Activated CD8-positive, alpha-beta T cell treated with anti-CD3 and anti-CD28 coated beads for 36 hours (primary cell): ENCODE measurements at regions not wholly inside any gene's neighbourhood (a gene's known extent, or its start where the extent isn't known, plus 50 kb on each side); places are given as distances from the start of the nearest gene placed in this dataset.

ENCODE experiments used
- ATAC-seq: fragments of 200-7000 bp; cut with Tn5 transposase; one replicate; pipeline ENCODE4 v1.10.0; 2021; ENCODE audit warnings: mild to moderate bottlenecking, moderate library complexity
- CTCF ChIA-PET: fragments of 350-600 bp; sonication (Branson Sonifier 250); formaldehyde crosslinking; loops from one replicate; lab custom pipeline; 2021; ENCODE audit warnings: antibody characterized with exemption; lab: Charles Lee
- POLR2A ChIA-PET: fragments of 350-600 bp; sonication (Branson Sonifier 250); formaldehyde crosslinking; loops from one replicate; lab custom pipeline; 2021; ENCODE audit warnings: antibody characterized with exemption; lab: Charles Lee
- DNase-seq: peaks from one replicate; pipeline ENCODE4 v3.0.0-alpha.2; 2020
- H3K27ac Mint-ChIP-seq: one replicate; pipeline ENCODE4 v1.8.0; 2021; ENCODE audit warnings: mild to moderate bottlenecking, mixed read lengths
- H3K27me3 Mint-ChIP-seq: one replicate; pipeline ENCODE4 v1.8.0; 2021; ENCODE audit warnings: mixed read lengths
- H3K36me3 Mint-ChIP-seq: one replicate; pipeline ENCODE4 v1.8.0; 2021; ENCODE audit warnings: low read depth, mixed read lengths
- H3K4me1 Mint-ChIP-seq: one replicate; pipeline ENCODE4 v1.8.0; 2021; ENCODE audit warnings: low read depth, mixed read lengths
- H3K4me3 Mint-ChIP-seq: one replicate; pipeline ENCODE4 v1.8.0; 2021; ENCODE audit warnings: mild to moderate bottlenecking, moderate library complexity, mixed read lengths
- H3K9me3 Mint-ChIP-seq: one replicate; pipeline ENCODE4 v1.8.0; 2021; ENCODE audit warnings: mixed read lengths
- intact Hi-C: fragments of 100-400 bp; cut with micrococcal nuclease; formaldehyde crosslinking; loops from one replicate; pipeline ENCODE4 v1.10.0; 2022
- TF ChIP-seq, protein P1 (sequence below): fragments of 200-600 bp; IDR thresholded peaks from one replicate; pipeline ENCODE4 v1.8.0; 2022; ENCODE audit warnings: antibody characterized with exemption, mild to moderate bottlenecking

DNA sequence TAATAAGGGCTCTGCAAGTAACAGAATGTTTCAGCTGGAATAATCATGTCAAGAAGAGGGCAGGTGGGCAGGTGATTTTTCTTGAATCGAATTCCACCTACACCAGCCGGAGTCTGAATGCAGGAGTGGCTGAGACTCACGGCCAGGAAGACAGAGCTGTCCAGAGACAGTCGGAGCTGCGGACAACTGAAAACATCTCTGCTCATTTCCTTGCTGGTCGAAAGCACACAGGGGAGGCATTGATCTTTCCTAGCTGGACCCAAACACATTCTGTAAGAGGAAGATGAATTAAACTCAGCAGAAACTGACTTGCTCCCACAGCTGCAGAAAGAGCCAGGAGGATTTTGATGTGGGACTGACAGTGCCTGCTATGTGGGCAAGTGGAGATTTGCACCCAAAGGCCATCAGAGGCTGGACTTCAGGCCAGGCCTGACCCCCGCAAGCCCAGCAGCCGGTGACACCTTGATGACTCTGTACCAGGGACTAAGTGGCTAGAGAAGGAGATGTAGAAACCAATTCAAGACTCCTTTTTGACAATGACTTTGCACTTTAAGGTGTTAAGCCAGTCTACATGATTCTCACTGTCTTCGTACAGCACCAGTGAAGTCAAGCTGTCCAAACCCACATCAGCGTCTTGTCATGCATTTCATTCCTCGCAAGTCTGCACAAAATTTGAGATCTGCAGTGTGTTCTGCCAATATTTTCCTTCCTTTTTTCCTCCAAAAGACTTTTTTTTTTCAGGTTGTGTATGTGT lies 169.4 kb downstream of the TEX36 start:
- Mint-ChIP-seq H3K4me3 (no peak overlapping the region), H3K27me3 (peaks cover 4% of the 10 kb centered on the region), H3K9me3 (no peaks in the 10 kb centered on the region), H3K27ac (no peak overlapping the region), H3K36me3 (no peaks in the 10 kb centered on the region), H3K4me1 (no peaks in the 10 kb centered on the region)
- intact Hi-C loops = no loop called here
- ChIA-PET CTCF (interaction anchor here (1.1 to 1.2 kb wide), 2 partner anchors 9 kb away, joined by 3 to 4 read pairs; no protein-coding TSS in a partner anchor), POLR2A (no interaction called here)
- TF ChIP-seq, protein P1, sequence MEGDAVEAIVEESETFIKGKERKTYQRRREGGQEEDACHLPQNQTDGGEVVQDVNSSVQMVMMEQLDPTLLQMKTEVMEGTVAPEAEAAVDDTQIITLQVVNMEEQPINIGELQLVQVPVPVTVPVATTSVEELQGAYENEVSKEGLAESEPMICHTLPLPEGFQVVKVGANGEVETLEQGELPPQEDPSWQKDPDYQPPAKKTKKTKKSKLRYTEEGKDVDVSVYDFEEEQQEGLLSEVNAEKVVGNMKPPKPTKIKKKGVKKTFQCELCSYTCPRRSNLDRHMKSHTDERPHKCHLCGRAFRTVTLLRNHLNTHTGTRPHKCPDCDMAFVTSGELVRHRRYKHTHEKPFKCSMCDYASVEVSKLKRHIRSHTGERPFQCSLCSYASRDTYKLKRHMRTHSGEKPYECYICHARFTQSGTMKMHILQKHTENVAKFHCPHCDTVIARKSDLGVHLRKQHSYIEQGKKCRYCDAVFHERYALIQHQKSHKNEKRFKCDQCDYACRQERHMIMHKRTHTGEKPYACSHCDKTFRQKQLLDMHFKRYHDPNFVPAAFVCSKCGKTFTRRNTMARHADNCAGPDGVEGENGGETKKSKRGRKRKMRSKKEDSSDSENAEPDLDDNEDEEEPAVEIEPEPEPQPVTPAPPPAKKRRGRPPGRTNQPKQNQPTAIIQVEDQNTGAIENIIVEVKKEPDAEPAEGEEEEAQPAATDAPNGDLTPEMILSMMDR = no peak
- no peak for DNase-seq
- ATAC-seq = no peak

DNA sequence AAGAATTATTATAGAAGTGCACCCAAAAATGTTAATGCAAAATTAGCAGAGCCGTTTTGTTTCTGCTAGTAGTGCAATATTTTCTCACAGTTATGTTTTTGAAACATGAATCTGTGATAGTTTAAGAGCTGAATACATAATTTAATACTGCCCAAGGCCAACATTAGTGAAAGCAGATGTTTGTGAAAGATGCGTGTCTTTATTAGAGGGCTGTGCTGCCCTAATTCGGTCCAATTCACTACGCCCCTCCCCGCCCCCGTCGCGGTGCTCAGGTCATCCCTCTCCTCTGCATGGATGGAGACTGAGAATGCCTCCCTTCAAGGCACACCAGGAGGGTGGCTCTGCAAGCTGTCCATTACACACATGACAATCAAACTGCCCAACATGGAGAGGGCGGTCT lies 172.0 kb downstream of the TEX36 start:
- intact Hi-C loops = no loop called here
- TF ChIP-seq, protein P1 = no peak
- DNase-seq (no peak), ATAC-seq (no peak)
- Mint-ChIP-seq H3K27ac (no peak overlapping the region), H3K9me3 (no peaks in the 10 kb centered on the region), H3K4me3 (no peak overlapping the region), H3K36me3 (no peaks in the 10 kb centered on the region), H3K4me1 (no peaks in the 10 kb centered on the region), H3K27me3 (peaks cover 4% of the 10 kb centered on the region)
- ChIA-PET POLR2A (no interaction called here), CTCF (interaction anchor here (1.9 kb wide), 1 partner anchor 11 kb away, joined by 6 read pairs; no protein-coding TSS in a partner anchor)

DNA sequence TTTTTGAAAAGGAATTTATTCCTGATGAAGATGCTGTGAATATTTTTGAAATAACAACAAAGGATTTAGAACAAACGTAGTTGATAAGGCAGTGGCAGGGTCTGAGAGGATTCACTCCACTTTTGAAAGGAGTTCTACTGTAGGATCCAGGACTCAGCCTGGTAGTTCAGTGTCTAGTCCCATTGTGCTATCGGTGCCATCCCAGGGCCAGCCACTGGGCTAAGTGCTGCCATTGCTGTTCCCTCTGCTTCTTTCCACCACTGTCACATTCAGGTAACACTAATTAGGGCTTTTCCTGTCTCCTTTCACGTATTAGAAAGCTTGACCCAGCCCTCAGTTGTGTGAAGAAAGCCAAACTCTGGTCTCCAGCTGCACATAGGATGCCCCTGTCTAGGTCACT lies 177.3 kb downstream of the TEX36 start:
- H3K36me3 Mint-ChIP-seq = no peaks in the 10 kb centered on the region
- H3K9me3 Mint-ChIP-seq = no peaks in the 10 kb centered on the region
- no peak for DNase-seq
- H3K27me3 Mint-ChIP-seq = no peaks in the 10 kb centered on the region
- intact Hi-C loops = no loop called here
- H3K27ac Mint-ChIP-seq = no peak overlapping the region
- ChIA-PET CTCF (no interaction called here), POLR2A (no interaction called here)
- TF ChIP-seq, protein P1 = no peak
- no peaks in the 10 kb centered on the region for H3K4me1 Mint-ChIP-seq
- no peak for ATAC-seq
- H3K4me3 Mint-ChIP-seq = no peak overlapping the region

DNA sequence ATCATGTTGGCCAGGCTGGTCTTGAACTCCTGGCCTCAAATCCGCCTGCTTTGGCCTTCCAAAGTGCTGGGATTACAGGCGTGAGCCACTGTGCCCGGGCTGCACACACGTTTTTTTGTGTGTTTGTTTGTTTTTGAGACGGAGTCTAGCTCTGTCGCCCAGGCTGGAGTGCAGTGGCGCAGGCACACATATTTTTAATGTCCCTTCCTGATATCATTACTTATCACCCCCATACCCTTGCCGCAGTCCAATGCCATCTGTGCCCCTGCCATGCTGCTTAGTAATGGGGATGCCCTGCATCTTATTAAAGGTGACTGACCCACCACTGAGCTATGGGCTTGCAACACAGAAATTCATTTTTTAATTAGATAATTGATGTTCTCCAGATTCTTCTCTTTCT lies 180.7 kb downstream of the TEX36 start:
- Mint-ChIP-seq H3K36me3 (no peaks in the 10 kb centered on the region), H3K9me3 (no peaks in the 10 kb centered on the region), H3K27ac (no peak overlapping the region), H3K4me1 (no peaks in the 10 kb centered on the region), H3K4me3 (no peak overlapping the region), H3K27me3 (peaks cover 3% of the 10 kb centered on the region)
- DNase-seq (no peak), ATAC-seq (no peak)
- CTCF ChIA-PET = interaction anchor here (1.2 to 1.7 kb wide), 2 partner anchors 20 to 54 kb away, joined by 3 to 6 read pairs; no protein-coding TSS in a partner anchor
- TF ChIP-seq, protein P1 = no peak
- intact Hi-C loops = no loop called here
- POLR2A ChIA-PET = no interaction called here

DNA sequence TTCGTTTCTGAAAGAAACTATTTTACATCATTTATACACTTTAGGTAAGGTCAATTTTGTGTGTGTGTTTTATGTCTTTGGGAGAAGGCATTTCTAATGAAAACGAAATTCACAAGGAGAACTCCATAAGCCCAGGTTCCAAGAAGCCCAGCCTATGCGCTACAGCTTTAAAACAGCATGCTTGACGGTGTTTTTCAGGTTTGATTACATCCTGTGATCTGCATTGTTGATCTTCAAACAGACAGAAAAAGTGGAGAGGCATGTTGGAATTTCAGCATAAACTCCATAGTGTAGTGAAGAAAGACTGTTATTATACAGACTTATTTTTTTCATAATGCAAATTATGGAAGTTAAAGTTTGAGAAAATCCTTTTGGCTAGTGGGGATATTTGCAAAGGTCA lies 187.6 kb downstream of the TEX36 start:
- POLR2A ChIA-PET = no interaction called here
- Mint-ChIP-seq H3K27ac (no peak overlapping the region), H3K4me3 (no peak overlapping the region), H3K36me3 (no peaks in the 10 kb centered on the region), H3K9me3 (no peaks in the 10 kb centered on the region), H3K27me3 (peaks cover 4% of the 10 kb centered on the region), H3K4me1 (no peaks in the 10 kb centered on the region)
- TF ChIP-seq, protein P1 = no peak
- DNase-seq (no peak), ATAC-seq (no peak)
- intact Hi-C loops = no loop called here
- CTCF ChIA-PET = no interaction called here
